ENCODE measurements at regions not wholly inside any gene's neighbourhood (a gene's known extent, or its start where the extent isn't known, plus 50 kb on each side); places are given as distances from the start of the nearest gene placed in this dataset.
"Not testable (repeated sequence)": the region's sequence is repeated elsewhere in the genome, so short reads cannot be mapped to it uniquely, and the experiment has no call there.

DNA sequence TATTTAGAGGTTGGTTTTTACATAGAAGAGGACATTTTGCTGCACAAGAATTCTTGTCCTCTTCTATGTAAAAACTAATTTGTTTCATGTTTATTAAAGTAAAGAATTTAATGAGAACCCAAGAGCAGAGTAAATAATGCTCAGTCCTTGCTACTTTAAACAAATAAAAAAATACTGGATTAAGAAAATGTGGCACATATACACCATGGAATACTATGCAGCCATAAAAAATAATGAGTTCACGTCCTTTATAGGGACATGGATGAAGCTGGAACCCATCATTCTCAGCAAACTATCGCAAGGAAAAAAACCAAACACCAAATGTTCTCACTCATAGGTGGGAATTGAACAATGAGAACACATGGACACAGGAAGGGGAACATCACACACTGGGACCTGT, 643.6 kb downstream of the NR2F1-AS1 start:
- TF ChIP-seq CTCF (IDR thresholded peaks at IDR 0.05); EZH2 (IDR thresholded peaks at IDR 0.05; ENCODE audit: borderline replicate concordance, insufficient read depth, low read depth, low read length, poor library complexity, severe bottlenecking): not testable (repeated sequence)

Measured in B cell (primary cell).